Astrocyte (in vitro differentiated cells and primary cell): ENCODE measurements at regions not wholly inside any gene's neighbourhood (a gene's known extent, or its start where the extent isn't known, plus 50 kb on each side); places are given as distances from the start of the nearest gene placed in this dataset.

Experiments used
- EZH2 ChIP-seq: IDR thresholded peaks from 2 replicates; pipeline ENCODE4 v1.6.1; 2012; ENCODE audit warnings: mild to moderate bottlenecking, low read length, inconsistent platforms; ENCODE audit not compliant: insufficient read depth
- TF ChIP-seq, protein P1 (sequence below): IDR thresholded peaks from 2 replicates; pipeline ENCODE4 v1.5.1; 2011; ENCODE audit warnings: low read depth, mild to moderate bottlenecking, inconsistent platforms, low read length, moderate library complexity; ENCODE audit not compliant: insufficient read depth

DNA sequence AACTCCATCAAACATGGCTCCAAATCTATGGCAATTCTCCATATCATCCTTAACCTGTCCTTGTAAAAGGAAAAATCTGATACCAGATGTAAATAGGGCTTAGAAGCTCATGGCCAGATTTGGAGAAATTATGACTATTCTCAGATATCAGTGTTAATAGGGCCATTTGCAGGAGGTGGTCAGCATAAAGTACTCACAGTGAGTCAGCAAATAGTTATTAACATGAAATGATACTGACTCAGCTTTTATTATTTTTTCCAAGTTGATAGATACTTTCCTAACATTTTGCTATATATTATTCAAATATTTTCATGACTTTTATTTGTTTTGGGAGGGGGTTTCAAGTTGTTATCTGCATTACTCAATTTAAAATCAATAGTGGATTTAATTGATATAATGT, 255.8 kb downstream of the MFSD1 start:
- TF ChIP-seq, protein P1, sequence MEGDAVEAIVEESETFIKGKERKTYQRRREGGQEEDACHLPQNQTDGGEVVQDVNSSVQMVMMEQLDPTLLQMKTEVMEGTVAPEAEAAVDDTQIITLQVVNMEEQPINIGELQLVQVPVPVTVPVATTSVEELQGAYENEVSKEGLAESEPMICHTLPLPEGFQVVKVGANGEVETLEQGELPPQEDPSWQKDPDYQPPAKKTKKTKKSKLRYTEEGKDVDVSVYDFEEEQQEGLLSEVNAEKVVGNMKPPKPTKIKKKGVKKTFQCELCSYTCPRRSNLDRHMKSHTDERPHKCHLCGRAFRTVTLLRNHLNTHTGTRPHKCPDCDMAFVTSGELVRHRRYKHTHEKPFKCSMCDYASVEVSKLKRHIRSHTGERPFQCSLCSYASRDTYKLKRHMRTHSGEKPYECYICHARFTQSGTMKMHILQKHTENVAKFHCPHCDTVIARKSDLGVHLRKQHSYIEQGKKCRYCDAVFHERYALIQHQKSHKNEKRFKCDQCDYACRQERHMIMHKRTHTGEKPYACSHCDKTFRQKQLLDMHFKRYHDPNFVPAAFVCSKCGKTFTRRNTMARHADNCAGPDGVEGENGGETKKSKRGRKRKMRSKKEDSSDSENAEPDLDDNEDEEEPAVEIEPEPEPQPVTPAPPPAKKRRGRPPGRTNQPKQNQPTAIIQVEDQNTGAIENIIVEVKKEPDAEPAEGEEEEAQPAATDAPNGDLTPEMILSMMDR: no peak
- TF ChIP-seq EZH2: no peak
